ENCODE measurements at regions not wholly inside any gene's neighbourhood (a gene's known extent, or its start where the extent isn't known, plus 50 kb on each side); places are given as distances from the start of the nearest gene placed in this dataset.

DNA sequence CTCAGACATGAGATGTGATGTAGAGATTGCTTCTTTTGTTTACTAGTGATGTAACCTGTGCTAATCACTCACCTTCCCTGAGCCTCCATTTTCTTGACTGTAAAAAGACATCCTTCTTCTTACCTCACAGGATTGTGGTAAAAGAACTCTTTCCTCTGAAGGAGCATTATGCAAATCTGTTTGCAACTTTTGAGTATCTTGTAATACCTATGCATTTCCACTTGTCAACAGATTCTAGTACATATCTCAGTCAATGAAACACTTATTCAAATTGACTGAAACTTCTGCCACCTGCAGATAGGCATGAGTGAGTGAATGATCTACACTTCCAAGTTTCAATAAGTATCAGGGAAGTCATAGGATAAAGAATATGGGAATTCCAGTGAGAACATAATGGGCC lies 174.7 kb downstream of the HHIPL2 start:
- TF ChIP-seq, protein P1, sequence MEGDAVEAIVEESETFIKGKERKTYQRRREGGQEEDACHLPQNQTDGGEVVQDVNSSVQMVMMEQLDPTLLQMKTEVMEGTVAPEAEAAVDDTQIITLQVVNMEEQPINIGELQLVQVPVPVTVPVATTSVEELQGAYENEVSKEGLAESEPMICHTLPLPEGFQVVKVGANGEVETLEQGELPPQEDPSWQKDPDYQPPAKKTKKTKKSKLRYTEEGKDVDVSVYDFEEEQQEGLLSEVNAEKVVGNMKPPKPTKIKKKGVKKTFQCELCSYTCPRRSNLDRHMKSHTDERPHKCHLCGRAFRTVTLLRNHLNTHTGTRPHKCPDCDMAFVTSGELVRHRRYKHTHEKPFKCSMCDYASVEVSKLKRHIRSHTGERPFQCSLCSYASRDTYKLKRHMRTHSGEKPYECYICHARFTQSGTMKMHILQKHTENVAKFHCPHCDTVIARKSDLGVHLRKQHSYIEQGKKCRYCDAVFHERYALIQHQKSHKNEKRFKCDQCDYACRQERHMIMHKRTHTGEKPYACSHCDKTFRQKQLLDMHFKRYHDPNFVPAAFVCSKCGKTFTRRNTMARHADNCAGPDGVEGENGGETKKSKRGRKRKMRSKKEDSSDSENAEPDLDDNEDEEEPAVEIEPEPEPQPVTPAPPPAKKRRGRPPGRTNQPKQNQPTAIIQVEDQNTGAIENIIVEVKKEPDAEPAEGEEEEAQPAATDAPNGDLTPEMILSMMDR (IDR thresholded peaks at IDR 0.05), result no peak
- no peak for TF ChIP-seq POLR2A (IDR thresholded peaks at IDR 0.05)

Measured in uterus (tissue), 2 donors.